Urothelium cell line (cell line): ENCODE measurements at regions not wholly inside any gene's neighbourhood (a gene's known extent, or its start where the extent isn't known, plus 50 kb on each side); places are given as distances from the start of the nearest gene placed in this dataset.

Source experiments
- DNase-seq: peaks from one replicate; pipeline ENCODE4 v3.0.0; 2011; ENCODE audit warnings: low spot score, mixed read lengths
- FAIRE-seq: peaks from 2 replicates; lab custom pipeline; 2011; peaks lifted over from hg19 to GRCh38; lab: Jason Lieb, UNC

DNA sequence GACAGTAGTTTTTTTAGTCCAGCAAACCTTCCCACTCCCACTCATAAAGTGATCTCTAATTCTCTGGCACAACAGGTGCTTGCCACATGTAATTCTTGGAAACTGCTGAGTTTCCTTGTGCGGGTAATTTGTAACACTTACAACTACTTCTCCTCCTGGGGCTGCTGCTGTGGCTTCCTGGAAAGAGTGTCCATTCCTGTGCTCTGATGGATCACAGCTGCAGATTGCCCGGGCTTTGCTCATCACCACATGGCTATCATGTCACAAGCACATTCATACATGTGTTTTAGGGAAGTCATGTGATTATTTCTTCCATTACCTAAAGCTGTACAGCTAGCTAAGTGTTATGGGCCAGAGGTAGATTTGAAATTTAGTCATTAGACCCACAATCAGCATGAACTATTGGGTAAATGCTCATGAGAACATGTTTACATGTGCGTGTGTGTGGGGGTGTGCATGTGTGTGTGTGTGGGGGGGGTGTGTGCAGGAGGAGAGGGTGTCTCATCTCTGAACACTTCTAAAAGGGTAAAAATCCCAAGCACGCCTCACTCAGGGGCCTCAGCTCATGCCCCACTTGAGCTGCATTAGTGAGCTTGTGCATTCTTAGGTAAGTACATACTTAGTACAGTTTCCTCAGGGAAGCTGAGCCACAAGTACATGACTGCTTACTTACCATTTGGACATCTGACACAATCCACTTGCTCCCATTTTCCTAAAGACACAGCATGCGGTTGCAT is 118.1 kb upstream of the CCDC112 start:
- DNase-seq, result peak; percentile 25
- FAIRE-seq, result no peak

DNA sequence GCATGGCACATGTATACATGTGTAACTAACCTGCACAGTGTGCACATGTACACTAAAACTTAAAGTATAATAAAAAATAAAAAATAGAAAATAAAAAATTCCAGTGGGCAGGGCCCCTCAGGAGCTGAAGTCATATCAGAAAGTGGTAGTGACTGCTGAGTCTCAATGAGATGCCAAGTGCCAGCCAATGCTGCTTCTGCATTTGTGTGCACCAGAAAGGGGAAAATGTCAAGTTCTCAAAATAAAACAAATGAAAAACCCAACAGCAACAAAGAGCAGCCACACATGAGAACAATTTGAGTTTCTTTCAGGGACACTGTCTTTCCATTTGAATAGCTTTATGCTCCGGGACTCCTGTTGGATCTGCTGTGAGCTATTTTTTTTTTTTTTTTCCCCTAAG is 117.2 kb upstream of the CCDC112 start:
- no peak for FAIRE-seq
- no peak for DNase-seq

DNA sequence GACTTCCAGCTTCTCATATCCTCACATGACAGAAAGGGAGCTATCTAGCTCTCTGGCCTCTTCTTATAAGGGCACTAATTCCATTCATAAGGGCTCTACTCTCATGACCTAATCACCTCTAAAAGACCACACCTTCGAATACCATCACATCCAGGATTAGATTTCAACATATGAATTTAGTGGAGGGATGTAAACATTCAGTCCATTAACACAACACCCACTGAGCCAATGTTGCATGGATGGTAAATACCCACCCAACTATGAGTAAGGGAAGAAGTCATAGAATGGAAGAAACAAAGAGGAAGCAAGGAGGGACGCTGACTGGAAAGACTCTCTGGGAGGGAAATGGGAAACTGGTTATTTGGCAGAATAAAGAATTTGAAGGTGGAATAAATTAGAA is 112.6 kb upstream of the CCDC112 start:
- DNase-seq (no peak), FAIRE-seq (no peak)

DNA sequence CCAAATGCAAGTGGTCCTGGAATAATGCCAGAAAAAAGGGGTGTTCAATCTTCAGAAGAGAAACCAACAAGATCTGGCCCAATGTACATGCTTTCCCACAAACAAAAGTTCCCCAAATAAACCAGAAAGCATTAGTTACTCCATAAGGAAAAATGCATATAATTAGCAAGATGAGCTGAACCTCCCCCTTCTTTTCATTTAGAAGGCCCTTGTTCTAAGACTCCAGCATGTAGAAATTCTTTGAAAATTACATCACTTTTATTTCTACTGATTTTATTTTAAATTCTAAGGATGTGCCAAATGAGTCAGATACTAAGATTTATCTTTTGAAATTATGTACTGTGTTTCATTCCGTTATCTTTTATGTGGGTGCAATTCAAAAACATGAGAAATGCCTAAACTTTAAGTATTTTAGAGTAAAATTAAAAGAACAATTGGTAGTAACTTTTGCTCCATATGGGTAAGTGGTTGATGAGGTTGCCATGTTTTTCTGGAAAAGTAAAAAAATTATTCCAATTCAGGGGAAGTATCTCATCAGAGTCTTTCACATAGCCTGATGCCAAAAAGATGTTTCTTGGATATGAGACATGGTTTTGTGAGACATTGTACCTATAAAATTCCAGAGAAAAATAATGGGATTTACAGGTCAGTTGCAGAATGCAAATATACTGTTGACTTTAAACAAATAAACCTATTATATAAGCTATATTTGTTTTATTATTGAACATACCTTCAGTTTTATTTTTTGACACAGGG is 106.5 kb upstream of the CCDC112 start:
- DNase-seq (no peak), FAIRE-seq (no peak)

DNA sequence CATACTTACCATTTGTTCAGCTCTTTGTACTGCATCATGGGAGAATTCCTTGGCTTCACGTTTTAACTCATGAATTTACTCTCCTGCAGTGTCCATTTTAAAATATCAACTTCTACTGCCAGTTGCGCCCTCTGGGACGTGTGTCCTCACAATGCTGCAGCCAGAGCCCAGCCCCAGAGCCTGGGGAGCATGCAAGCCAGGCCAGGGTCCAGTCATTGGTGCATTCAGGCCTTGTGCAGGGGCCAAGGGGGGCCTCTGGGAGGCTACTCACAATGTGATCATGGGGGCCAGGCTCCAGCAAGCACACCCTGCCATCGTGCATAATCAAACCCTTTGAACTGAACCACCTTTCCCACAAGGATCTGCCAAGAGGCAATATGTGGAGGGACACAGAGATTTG is 105.6 kb upstream of the CCDC112 start:
- DNase-seq (no peak), FAIRE-seq (peak; percentile 73)

DNA sequence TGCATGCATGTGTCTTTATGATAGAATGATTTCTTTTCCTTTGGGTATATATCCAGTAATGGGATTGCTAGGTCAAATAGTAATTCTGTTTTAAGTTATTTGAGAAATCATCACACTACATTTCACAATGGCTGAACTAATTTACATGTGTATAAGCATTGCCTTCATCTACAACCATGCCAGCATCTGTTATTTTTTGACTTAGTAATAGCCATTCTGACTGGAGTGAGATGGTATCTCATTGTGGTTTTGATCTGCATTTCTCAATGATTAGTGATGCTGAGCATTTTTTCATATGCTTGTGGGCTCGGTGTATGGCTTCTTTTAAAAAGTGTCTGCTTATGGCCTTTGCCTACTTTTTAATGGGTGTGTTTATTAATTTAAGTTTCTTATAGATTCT is 102.3 kb upstream of the CCDC112 start:
- DNase-seq, result no peak
- no peak for FAIRE-seq

DNA sequence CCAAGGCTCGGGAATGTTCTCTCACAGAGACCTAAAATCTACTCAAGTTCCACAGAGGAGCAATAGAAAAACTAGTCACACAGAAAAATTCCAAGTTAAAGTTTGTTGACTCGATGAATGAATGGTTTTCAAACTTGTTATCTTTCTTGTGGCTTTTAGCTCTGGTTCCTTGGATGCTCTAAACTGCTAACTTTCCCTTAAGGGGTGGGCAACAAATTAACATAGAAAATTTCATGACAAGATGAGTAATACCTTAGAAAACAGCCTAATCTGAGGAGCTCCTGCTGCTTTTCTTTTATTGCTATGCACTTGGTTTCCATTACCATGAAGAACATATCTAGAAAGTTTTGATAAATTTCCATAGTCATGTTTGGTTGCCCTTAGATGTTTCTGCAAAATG is 100.2 kb upstream of the CCDC112 start:
- FAIRE-seq (no peak), DNase-seq (no peak)

DNA sequence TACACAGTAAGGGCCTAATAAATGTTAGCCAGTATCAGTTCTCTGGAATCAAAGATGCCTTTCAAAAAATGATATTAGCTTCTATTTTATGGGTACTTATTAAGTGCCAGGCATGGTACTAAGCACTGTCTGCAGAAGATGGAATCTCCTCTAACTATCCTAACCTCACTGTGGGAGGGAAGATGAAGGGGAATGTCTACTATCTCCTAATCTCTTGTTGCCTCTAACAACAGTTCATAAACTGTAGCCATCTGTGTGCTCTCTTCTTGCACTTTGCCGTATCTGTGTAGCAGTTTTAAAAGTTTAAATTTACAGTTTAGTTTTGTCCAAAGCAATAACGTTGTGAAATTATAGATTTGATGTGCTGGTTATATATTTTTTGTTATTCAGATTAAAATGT is 99.6 kb upstream of the CCDC112 start:
- no peak for FAIRE-seq

GRCh38 chr5:115394531-115394930 is 98.1 kb upstream of the CCDC112 start:
- FAIRE-seq, result no peak
- DNase-seq, result no peak

More for the DNA sequence above, 99.6 kb upstream of the CCDC112 start:
- no peak for DNase-seq

DNA sequence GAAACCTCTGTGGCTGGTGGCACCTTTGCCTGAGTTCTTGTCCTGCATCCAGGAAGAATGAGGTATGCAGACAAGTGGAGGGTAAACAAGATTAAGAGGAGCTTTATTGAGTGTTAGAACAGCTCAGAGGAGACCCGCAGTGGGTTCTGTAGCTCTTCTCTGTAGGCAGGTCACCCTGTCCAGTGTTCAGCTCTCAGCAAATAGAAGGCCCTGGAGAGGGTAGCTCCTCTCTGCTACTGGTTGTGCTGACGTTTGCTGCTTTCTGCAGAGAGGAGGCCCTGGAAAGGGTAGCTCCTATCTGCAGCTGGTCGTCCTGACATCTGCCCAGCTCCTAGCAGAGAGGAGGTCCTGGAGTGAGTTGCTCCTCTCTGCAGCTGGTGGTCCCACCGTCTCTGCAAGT is 96.8 kb upstream of the CCDC112 start:
- DNase-seq (no peak), FAIRE-seq (no peak)

GRCh38 chr5:115392611-115393010 is 96.2 kb upstream of the CCDC112 start:
- FAIRE-seq (no peak), DNase-seq (no peak)

DNA sequence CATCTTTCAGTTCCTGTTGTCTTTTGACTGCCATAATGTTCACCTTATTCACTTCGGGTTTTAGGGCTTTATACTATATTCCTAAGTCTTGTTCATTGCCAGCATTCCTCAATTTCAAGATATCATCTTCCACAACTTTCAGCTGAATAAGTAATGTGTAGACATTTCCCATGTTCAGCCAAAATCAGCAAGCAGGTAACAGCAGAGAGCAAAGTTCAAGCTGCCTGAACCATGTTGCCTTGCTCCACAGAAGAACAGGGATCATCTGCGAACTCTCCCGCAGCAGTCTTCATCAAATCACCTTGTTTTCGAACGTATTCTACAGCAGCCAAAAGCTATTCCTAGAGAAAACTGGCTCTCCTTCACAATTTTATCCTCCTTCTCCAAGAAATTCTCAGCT is 95.3 kb upstream of the CCDC112 start:
- FAIRE-seq, result no peak

GRCh38 chr5:115389799-115390382 is 93.4 kb upstream of the CCDC112 start:
- FAIRE-seq, result peak; percentile 74
- no peak for DNase-seq

More for the DNA sequence above, 95.3 kb upstream of the CCDC112 start:
- DNase-seq, result no peak

DNA sequence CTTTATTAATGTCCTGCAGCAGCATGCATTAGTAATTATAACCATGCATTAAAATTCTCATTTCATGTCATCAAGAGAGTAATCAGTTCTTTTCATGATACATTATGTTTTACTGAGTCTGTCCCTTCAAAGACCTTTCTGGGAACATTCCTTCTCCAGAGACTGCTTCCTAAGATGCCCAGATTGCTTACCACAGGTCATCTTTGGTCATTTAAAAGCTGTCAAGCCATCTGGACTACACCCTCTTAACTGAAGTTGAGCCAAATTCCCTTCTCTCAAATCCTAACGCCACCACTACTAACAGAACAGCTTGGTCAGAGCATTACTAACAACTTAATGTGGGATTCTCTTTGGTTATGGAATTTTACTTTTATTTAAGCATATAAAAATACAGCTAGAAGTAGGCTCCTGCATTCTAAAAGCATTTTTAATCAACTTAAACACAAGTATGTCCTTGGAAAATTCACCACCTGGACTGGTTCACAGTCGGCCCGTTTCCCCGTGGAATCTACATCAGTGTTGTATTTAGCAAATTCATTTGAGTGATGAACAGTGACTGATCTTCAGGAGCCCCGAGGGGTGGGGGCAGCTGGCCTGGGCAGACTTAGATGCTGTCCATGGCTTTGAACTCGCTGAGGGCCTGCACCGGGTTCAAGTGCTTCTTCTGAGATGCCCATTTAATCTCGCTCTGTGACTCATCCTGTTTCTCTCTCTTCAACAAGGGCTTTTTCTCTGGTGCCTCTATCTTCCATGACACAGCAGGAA is 92.8 kb upstream of the CCDC112 start:
- FAIRE-seq (no peak), DNase-seq (no peak)

DNA sequence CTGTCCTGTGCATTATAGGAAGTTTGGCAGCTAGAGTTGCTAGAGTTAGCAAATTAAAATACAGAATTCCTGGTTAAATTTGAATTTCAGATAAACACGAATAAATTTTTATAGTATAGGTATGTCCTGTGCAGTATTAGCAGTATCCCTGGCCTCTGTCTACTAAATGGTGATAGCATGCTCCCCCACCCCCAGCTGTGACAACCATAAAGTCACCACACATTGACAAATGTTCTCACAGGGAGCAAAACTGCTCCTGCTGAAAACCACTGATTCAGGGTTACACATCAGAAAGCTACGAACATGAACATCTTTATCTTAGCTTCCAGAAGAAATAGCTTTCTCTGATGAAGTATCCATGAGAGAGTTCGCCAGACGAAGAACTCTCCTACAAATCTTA is 91.8 kb upstream of the CCDC112 start:
- DNase-seq (no peak), FAIRE-seq (no peak)

- FAIRE-seq (no peak), DNase-seq (no peak)
These were observed 91.4 kb upstream of the CCDC112 start for GRCh38 chr5:115387816-115388215.

- FAIRE-seq, result no peak
- DNase-seq, result peak; percentile 36
These were observed 90.2 kb upstream of the CCDC112 start for GRCh38 chr5:115386657-115387056.

GRCh38 chr5:115384587-115385375 is 88.3 kb upstream of the CCDC112 start:
- FAIRE-seq (no peak), DNase-seq (no peak)

DNA sequence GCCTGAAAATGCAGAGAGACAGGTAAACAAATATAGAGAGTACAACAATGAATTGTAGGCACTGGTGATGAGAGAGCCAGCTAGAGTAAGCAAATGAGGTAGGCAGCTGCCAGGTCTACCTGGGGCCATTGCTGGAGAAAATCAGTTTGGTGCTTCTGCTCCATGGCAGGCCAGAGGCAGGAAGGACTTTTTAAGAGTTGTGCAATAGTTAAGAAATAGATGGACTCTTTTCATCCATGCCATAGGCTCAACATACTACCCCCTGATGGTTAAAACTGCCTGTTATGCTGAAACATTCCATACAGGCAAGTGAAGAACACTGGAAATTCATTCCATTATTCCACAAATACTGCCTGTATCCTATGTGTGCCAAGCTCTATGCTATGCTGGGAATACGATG is 86.5 kb upstream of the CCDC112 start:
- no peak for FAIRE-seq
- no peak for DNase-seq

DNA sequence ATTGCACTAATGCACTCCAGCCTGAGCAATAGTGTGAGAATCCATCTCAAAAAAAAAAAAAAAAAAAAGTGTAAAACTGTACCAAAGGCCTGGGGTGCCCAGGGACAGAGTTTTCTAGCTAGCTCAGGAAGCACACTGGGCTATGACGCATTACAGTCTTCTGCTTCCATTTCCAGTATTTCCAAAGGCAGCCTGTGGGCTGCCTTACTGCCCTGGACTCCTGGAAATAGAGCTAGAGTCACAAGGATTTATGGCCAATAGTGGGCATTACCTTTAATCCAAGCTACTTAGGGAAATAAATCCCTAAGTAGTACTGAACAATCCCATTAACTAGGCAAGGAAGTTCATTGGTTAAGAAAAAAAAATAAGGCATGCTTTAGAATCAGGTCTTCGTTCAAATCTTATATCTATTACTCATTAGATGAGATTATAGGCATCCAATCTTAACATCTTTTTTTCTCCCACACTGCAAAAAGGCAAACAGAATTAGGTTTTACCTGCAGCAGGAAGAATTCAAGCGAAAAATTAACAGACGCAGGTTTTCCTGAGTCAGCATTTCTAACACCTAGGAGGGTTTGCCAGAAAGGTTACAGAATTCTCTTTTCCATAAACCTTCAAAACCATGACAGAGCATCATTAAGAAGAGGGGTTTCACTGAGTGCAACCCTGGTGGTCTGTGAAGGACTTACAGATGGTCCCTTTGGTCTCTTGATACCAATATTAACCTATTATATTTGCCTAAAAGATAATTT is 85.6 kb upstream of the CCDC112 start:
- no peak for DNase-seq
- FAIRE-seq, result no peak
